H1 (cell line): ENCODE measurements at regions not wholly inside any gene's neighbourhood (a gene's known extent, or its start where the extent isn't known, plus 50 kb on each side); places are given as distances from the start of the nearest gene placed in this dataset.

Experiments used
- EGR1 ChIP-seq: IDR thresholded peaks from 2 replicates; pipeline ENCODE4 v1.6.1; 2011; ENCODE audit warnings: low read depth, low read length, borderline replicate concordance
- JUN ChIP-seq: IDR thresholded peaks from 2 replicates; pipeline ENCODE4 v1.6.1; 2011; ENCODE audit warnings: low read depth, mild to moderate bottlenecking, improper control_type of control experiment, low read length
- JUND ChIP-seq: IDR thresholded peaks from 2 replicates; pipeline ENCODE4 v1.6.1; 2011; ENCODE audit warnings: mild to moderate bottlenecking, improper control_type of control experiment, low read length
- SIRT6 ChIP-seq: IDR thresholded peaks from one replicate; pipeline ENCODE4 v1.7.1; 2012; ENCODE audit warnings: low read length, inconsistent platforms
- TF ChIP-seq, protein P1 (sequence below): IDR thresholded peaks from 2 replicates; pipeline ENCODE4 v1.6.1; 2011; ENCODE audit warnings: low read depth, mild to moderate bottlenecking, low read length; ENCODE audit not compliant: insufficient read depth

DNA sequence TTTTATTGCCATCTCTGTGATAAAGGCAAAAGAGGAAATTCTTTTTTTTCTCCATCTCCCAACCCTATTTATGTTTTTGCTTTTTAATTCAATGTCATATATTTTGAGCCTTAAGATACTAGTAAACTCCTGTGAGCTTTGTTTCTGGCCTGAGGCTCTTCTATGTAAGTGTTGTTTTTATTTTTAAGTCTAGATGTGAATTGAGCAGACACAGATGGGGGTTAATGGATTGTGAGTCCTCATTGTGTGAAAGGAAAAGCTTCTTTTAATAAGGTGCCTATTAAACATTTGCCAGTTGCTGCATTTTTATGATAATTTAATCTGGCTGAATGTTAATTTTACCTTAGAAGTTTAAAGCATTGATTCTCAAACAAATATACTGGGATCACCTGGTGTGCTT, 2337.9 kb upstream of the RAG2 start (continued):
- TF ChIP-seq EGR1, result no peak
- no peak for TF ChIP-seq JUN
- TF ChIP-seq, protein P1, sequence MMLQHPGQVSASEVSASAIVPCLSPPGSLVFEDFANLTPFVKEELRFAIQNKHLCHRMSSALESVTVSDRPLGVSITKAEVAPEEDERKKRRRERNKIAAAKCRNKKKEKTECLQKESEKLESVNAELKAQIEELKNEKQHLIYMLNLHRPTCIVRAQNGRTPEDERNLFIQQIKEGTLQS, result no peak
- TF ChIP-seq SIRT6, result no peak
- no peak for TF ChIP-seq JUND
- TF ChIP-seq, all 59 proteins: peak for 0
